HG03378 (cell line): ENCODE measurements at regions not wholly inside any gene's neighbourhood (a gene's known extent, or its start where the extent isn't known, plus 50 kb on each side); places are given as distances from the start of the nearest gene placed in this dataset.

Source experiments
- ATAC-seq: cut with Tn5 transposase; IDR thresholded peaks from one replicate; pipeline ENCODE4 v1.9.1; 2021; ENCODE audit warnings: mild to moderate bottlenecking, moderate library complexity; ENCODE audit not compliant: unreplicated experiment

GRCh38 chr16:62676306-62676705, 640.1 kb upstream of the CDH8 start:
- ATAC-seq: no peak

- ATAC-seq: no peak
Observed at GRCh38 chr16:62665269-62665668, 629.0 kb upstream of the CDH8 start.

- no peak for ATAC-seq
Observed at GRCh38 chr16:62664566-62664965, 628.3 kb upstream of the CDH8 start.

GRCh38 chr16:62661435-62661834, 625.2 kb upstream of the CDH8 start:
- ATAC-seq: no peak

GRCh38 chr16:62657116-62657515, 620.9 kb upstream of the CDH8 start:
- ATAC-seq: no peak

GRCh38 chr16:62652441-62653120, 616.3 kb upstream of the CDH8 start:
- ATAC-seq: no peak

GRCh38 chr16:62648256-62648655, 612.0 kb upstream of the CDH8 start:
- ATAC-seq: no peak

- ATAC-seq: no peak
Observed at GRCh38 chr16:62644030-62644812, 608.0 kb upstream of the CDH8 start.

GRCh38 chr16:62642677-62643076, 606.4 kb upstream of the CDH8 start:
- no peak for ATAC-seq

GRCh38 chr16:62639890-62640289, 603.7 kb upstream of the CDH8 start:
- ATAC-seq: no peak

GRCh38 chr16:62638964-62639870, 603.0 kb upstream of the CDH8 start:
- peak; percentile 86 for ATAC-seq

GRCh38 chr16:62638324-62638911, 602.2 kb upstream of the CDH8 start:
- no peak for ATAC-seq

- no peak for ATAC-seq
Observed at GRCh38 chr16:62625326-62625725, 589.1 kb upstream of the CDH8 start.

GRCh38 chr16:62620275-62620674, 584.0 kb upstream of the CDH8 start:
- no peak for ATAC-seq

GRCh38 chr16:62615526-62615925, 579.3 kb upstream of the CDH8 start:
- no peak for ATAC-seq

GRCh38 chr16:62610291-62610690, 574.1 kb upstream of the CDH8 start:
- ATAC-seq: no peak

- ATAC-seq: no peak
Observed at GRCh38 chr16:62602790-62603189, 566.6 kb upstream of the CDH8 start.

GRCh38 chr16:62597875-62598274, 561.6 kb upstream of the CDH8 start:
- no peak for ATAC-seq

- no peak for ATAC-seq
Observed at GRCh38 chr16:62596584-62596983, 560.3 kb upstream of the CDH8 start.

GRCh38 chr16:62596125-62596524, 559.9 kb upstream of the CDH8 start:
- ATAC-seq: no peak
